Effector memory CD8-positive, alpha-beta T cell (primary cell): ENCODE measurements at regions not wholly inside any gene's neighbourhood (a gene's known extent, or its start where the extent isn't known, plus 50 kb on each side); places are given as distances from the start of the nearest gene placed in this dataset.

ENCODE experiments used
- ATAC-seq: fragments of 150-1000 bp; cut with Tn5 transposase; replicated peaks from 2 replicates; pipeline ENCODE4 v1.10.0; 2021; ENCODE audit warnings: mild to moderate bottlenecking, moderate library complexity
- DNase-seq, 3 experiments: peaks; one replicate each; pipeline ENCODE4 v3.0.0; 2021
- H3K27ac Mint-ChIP-seq, 2 donors: one replicate each; pipeline ENCODE4 v1.8.0; 2022; ENCODE audit warnings: mild to moderate bottlenecking in 2 of 2, mixed read lengths in 2 of 2, moderate library complexity in 2 of 2
- H3K27me3 Mint-ChIP-seq, 2 donors: one replicate each; pipeline ENCODE4 v1.8.0; 2022; ENCODE audit warnings: mixed read lengths in 2 of 2
- H3K36me3 Mint-ChIP-seq: one replicate; pipeline ENCODE4 v1.8.0; 2022; ENCODE audit warnings: mild to moderate bottlenecking, moderate library complexity, mixed read lengths; ENCODE audit not compliant: insufficient read depth
- H3K4me1 Mint-ChIP-seq, 2 donors: one replicate each; pipeline ENCODE4 v1.8.0; 2022; ENCODE audit warnings: low read depth in 2 of 2, mixed read lengths in 2 of 2
- H3K4me3 Mint-ChIP-seq, 2 donors: one replicate each; pipeline ENCODE4 v1.8.0; 2022; ENCODE audit warnings: mild to moderate bottlenecking in 2 of 2, mixed read lengths in 2 of 2, moderate library complexity in 2 of 2
- H3K9me3 Mint-ChIP-seq, 2 donors: one replicate each; pipeline ENCODE4 v1.8.0; 2022; ENCODE audit warnings: mixed read lengths in 2 of 2

DNA sequence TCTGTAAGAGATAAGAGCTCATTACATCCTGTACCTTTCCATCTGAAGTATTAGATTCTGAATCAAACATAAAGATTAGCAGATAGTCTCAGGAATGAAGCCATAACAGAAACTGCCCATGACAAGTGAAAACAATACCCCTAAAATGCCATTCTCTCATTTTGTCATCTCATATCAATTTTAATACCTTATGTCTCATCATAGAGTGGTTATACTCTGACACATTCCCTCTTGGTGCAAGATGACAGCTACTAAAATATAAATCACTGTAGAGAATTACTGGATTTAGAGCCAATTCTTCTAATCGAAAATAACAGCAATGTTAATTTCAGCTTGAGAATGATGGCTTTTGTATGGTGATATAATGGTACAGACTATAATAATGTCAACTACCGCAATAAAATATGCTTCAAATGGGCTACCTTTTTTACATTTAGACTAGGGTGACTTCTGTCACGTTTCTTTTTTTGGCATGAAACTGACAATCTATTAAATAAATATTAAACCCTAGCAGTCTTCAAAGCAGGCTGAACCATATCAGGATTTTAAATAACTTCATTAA is 125.1 kb upstream of the ITGA4 start:
- Mint-ChIP-seq H3K9me3 (peaks cover 0 to 14% of the 10 kb centered on the region in 2 donors), H3K27ac (no peak overlapping the region), H3K4me3 (no peak overlapping the region), H3K27me3 (no peaks in the 10 kb centered on the region), H3K36me3 (no peaks in the 10 kb centered on the region), H3K4me1 (peaks cover 2 to 12% of the 10 kb centered on the region in 2 donors)
- ATAC-seq: no peak
- DNase-seq: no peak

DNA sequence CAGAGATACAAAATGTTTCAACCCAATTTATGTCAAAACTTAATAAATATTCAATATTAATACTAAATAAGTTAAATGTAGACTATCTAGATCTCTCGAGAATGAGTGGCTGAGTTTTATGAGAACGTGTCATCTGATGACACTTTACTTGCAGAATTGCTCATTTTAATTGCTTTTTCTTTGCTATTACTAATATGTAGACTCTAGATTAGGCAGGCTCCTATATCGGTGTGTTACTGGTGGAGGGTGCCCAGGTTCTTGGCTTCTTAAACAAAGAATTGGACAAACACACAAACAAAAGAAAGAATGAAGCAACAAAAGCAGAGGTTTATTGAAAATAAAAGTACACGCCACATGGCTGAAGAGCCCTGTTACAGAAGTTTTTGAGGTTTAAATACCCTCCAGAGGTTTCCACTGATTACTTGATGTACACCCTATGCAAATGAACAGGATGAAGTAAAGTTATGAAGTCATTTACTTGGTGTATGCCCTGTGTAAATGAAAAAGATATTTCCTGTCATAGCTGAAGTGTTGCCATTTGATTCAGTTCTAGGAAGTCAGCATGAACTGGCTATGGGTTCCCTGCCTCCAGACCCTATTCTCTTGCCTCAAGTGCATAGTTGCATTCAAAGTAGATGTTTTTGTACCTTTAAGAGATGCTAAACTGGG is 122.9 kb upstream of the ITGA4 start:
- H3K4me1 Mint-ChIP-seq: peaks cover 0 to 16% of the 10 kb centered on the region in 2 donors
- ATAC-seq (no peak), DNase-seq (no peak)
- H3K4me3 Mint-ChIP-seq: no peak overlapping the region
- peak overlapping the region in 1 of 2 donors; percentile 76 for H3K27ac Mint-ChIP-seq
- H3K27me3 Mint-ChIP-seq: no peaks in the 10 kb centered on the region
- no peaks in the 10 kb centered on the region for H3K36me3 Mint-ChIP-seq
- peaks cover 0 to 2% of the 10 kb centered on the region in 2 donors for H3K9me3 Mint-ChIP-seq

- Mint-ChIP-seq H3K36me3 (no peaks in the 10 kb centered on the region), H3K4me1 (peaks cover 0 to 7% of the 10 kb centered on the region in 2 donors), H3K27me3 (no peaks in the 10 kb centered on the region), H3K4me3 (no peak overlapping the region), H3K27ac (no peak overlapping the region), H3K9me3 (no peaks in the 10 kb centered on the region)
- DNase-seq (no peak), ATAC-seq (no peak)
Observed at GRCh38 chr2:181340891-181341290, 116.3 kb upstream of the ITGA4 start.

GRCh38 chr2:181341855-181342600 is 115.2 kb upstream of the ITGA4 start:
- no peaks in the 10 kb centered on the region for H3K27me3 Mint-ChIP-seq
- H3K4me3 Mint-ChIP-seq: no peak overlapping the region
- peaks cover 0 to 7% of the 10 kb centered on the region in 2 donors for H3K4me1 Mint-ChIP-seq
- no peak overlapping the region for H3K27ac Mint-ChIP-seq
- ATAC-seq (no peak), DNase-seq (no peak)
- H3K36me3 Mint-ChIP-seq: no peaks in the 10 kb centered on the region
- no peaks in the 10 kb centered on the region for H3K9me3 Mint-ChIP-seq

DNA sequence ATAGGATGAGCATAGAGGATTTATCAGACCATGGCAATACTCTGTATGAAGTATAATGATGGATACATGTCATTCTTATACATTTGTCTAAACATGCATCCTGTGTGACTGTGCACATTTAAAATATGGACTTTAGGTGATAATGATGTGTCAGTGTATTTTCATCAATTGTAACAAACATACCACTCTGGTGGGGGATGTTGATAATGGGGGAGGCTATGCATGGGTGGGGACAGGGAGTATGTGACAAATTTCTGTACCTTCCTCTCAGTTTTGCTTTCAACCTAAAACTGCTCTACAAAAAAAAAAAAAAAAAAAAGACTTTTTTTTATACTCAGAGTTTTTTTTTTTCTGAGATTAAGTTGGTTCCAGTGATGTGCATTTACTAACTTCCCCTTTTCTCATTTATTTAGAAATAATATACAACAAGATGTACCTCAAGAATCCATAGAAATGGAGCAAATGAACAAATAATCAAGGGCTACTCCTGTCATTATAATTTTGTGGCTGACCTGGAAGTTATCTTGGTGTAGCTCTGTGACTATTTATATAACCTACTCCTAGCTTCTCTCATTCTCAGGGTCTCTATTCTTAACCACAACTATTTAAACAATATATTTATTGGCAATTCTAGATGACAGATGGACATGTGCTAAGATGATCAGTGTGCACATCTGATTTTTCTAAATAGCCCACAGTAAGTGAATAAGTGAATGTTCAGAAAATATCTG is 108.9 kb upstream of the ITGA4 start:
- no peak overlapping the region for H3K4me3 Mint-ChIP-seq
- no peaks in the 10 kb centered on the region for H3K27me3 Mint-ChIP-seq
- H3K27ac Mint-ChIP-seq: no peak overlapping the region
- H3K4me1 Mint-ChIP-seq: peaks cover 0 to 2% of the 10 kb centered on the region in 2 donors
- DNase-seq: no peak
- H3K9me3 Mint-ChIP-seq: no peaks in the 10 kb centered on the region
- ATAC-seq: no peak
- no peaks in the 10 kb centered on the region for H3K36me3 Mint-ChIP-seq

DNA sequence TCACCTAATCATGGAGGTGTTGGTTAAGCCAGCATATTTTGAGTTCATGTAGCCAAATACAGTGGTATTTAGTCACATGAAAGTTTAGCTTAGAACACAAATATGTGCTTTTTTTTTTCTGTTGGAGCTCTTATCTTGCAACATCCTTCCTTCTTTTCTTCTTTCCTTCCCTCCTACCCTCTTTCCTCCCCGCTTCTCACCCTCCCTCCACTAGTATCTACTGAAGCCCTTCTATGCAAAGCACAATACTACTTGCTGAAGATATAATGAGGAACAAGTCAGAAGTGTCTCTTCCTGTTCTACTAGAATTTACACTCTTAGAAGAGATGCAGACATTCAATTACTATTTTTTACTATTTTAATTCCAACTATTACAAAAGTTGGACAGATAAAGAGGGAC is 105.0 kb upstream of the ITGA4 start:
- DNase-seq: no peak
- H3K36me3 Mint-ChIP-seq: no peaks in the 10 kb centered on the region
- H3K9me3 Mint-ChIP-seq: no peaks in the 10 kb centered on the region
- ATAC-seq: no peak
- no peak overlapping the region for H3K4me3 Mint-ChIP-seq
- no peaks in the 10 kb centered on the region for H3K27me3 Mint-ChIP-seq
- H3K4me1 Mint-ChIP-seq: peaks cover 2 to 5% of the 10 kb centered on the region in 2 donors
- H3K27ac Mint-ChIP-seq: peak overlapping the region in 1 of 2 donors; percentile 50

GRCh38 chr2:181354626-181355025 is 102.6 kb upstream of the ITGA4 start:
- peaks cover 2 to 5% of the 10 kb centered on the region in 2 donors for H3K4me1 Mint-ChIP-seq
- DNase-seq (no peak), ATAC-seq (no peak)
- H3K36me3 Mint-ChIP-seq: no peaks in the 10 kb centered on the region
- H3K27ac Mint-ChIP-seq: no peak overlapping the region
- no peak overlapping the region for H3K4me3 Mint-ChIP-seq
- no peaks in the 10 kb centered on the region for H3K9me3 Mint-ChIP-seq
- no peaks in the 10 kb centered on the region for H3K27me3 Mint-ChIP-seq

- Mint-ChIP-seq H3K9me3 (no peaks in the 10 kb centered on the region), H3K27me3 (no peaks in the 10 kb centered on the region), H3K4me3 (no peak overlapping the region), H3K4me1 (peaks cover 2 to 5% of the 10 kb centered on the region in 2 donors), H3K36me3 (no peaks in the 10 kb centered on the region), H3K27ac (no peak overlapping the region)
- no peak for ATAC-seq
- DNase-seq: no peak
Observed at GRCh38 chr2:181356526-181357130, 100.6 kb upstream of the ITGA4 start.

- H3K4me3 Mint-ChIP-seq: no peak overlapping the region
- DNase-seq (no peak), ATAC-seq (no peak)
- no peaks in the 10 kb centered on the region for H3K9me3 Mint-ChIP-seq
- no peaks in the 10 kb centered on the region for H3K27me3 Mint-ChIP-seq
- H3K36me3 Mint-ChIP-seq: peaks cover 6% of the 10 kb centered on the region
- H3K4me1 Mint-ChIP-seq: peaks cover 0 to 5% of the 10 kb centered on the region in 2 donors
- no peak overlapping the region for H3K27ac Mint-ChIP-seq
Observed at GRCh38 chr2:181357979-181358378, 99.2 kb upstream of the ITGA4 start.

DNA sequence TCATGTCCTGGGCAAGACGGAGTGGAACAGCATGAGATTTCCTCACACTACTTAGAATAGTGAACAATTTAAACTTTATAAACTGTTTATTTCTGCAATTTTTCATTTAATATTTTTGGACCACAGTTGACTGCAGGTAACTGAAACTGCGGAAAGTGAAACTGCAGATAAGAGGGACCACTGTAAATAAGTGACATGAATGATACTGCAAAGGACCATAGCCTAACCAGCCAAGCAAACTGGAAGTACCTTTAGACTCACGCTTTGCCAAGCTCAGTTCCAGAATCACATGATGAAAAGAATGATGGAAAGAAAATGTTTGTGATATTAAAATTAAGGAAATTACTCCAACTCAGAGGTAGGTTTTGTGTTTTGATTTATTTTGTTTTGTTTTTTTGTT is 94.6 kb upstream of the ITGA4 start:
- no peak overlapping the region for H3K27ac Mint-ChIP-seq
- peaks cover 0 to 3% of the 10 kb centered on the region in 2 donors for H3K4me1 Mint-ChIP-seq
- ATAC-seq (no peak), DNase-seq (no peak)
- H3K27me3 Mint-ChIP-seq: no peaks in the 10 kb centered on the region
- H3K9me3 Mint-ChIP-seq: no peaks in the 10 kb centered on the region
- H3K36me3 Mint-ChIP-seq: peaks cover 6% of the 10 kb centered on the region
- H3K4me3 Mint-ChIP-seq: no peak overlapping the region

DNA sequence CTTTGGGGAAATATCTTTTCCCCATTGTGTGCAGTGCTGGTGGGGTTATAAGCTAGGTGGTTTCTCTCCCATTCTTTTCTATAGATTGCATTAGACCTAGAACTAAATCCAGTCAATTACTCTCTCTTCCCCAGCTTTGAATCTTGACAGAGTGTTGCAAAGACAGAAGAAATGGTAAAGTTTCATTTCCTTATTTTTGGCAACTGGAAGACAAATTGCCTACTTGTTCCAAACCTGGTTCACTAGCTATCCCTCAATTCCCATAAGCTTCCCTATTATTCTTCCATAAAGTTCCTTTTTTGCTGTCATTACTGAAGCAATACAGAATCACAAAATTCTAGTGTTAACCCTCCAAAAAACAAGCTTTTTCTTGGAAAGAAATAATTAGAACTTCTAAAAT is 94.0 kb upstream of the ITGA4 start:
- no peaks in the 10 kb centered on the region for H3K9me3 Mint-ChIP-seq
- ATAC-seq: no peak
- peaks cover 0 to 3% of the 10 kb centered on the region in 2 donors for H3K4me1 Mint-ChIP-seq
- peaks cover 6% of the 10 kb centered on the region for H3K36me3 Mint-ChIP-seq
- H3K27ac Mint-ChIP-seq: peak overlapping the region in 1 of 2 donors; percentile 22
- H3K27me3 Mint-ChIP-seq: no peaks in the 10 kb centered on the region
- no peak for DNase-seq
- no peak overlapping the region for H3K4me3 Mint-ChIP-seq

DNA sequence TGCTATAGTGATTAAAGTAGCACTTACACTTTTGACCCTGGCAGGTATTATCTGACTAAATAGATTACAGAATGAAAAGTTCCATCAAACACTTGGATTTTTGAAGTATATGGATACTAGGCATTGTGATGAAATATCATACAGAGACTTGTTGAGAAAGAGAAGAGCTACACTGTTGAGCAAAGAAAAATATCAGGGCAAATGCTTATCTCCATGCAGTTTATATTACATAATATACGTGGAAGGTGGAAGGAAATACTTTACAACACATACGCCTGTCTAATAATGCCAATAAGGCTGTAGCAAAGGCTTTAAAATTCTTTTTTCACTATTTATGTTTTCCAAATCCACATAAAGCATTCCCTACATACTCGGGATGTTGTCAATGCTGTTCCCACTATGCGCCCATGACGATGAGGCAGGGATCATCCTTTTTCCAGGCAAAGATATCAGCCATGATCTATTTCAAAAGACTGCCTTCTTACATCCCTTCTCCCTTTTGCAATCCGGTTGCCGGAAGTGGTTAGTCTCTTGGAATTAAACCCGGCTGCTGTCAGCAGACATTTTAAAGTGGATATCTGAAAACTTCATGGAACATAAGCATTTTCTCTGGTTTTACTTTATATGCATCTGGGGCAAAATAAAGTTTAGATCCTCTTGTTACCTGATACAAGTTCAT is 92.6 kb upstream of the ITGA4 start:
- Mint-ChIP-seq H3K27me3 (no peaks in the 10 kb centered on the region), H3K4me3 (no peak overlapping the region), H3K27ac (no peak overlapping the region), H3K9me3 (no peaks in the 10 kb centered on the region), H3K4me1 (peaks cover 0 to 3% of the 10 kb centered on the region in 2 donors), H3K36me3 (peaks cover 6% of the 10 kb centered on the region)
- no peak for ATAC-seq
- DNase-seq: no peak
